ENCODE measurements at regions not wholly inside any gene's neighbourhood (a gene's known extent, or its start where the extent isn't known, plus 50 kb on each side); places are given as distances from the start of the nearest gene placed in this dataset.

DNA sequence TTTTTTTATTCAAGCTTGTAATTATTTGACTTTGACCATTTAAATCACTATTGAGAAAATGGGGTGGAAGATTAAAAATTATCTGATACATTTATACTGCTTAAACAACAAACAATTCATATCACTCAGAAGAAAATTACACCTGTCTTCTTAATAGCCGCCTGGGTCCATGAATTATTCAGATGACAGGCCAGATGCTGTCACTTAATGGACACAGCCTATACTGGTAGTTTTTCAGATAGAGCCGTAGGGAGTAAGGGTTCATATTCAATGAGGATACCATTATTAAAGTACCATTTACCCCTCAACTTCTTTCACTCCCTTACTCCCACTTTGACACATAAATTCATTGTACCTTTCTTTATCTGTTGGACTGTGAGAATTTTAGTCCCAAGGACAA lies 1193.4 kb upstream of the MAP3K7 start:
- no peak overlapping the region for H3K4me3 ChIP-seq (replicated peaks; ENCODE audit: low read depth, low read length)
- DNase-seq (ENCODE audit: extremely low read depth, insufficient read length) = no peak
- H3K27me3 ChIP-seq (replicated peaks; ENCODE audit: control insufficient read depth, insufficient read depth, low read length) = no peaks in the 10 kb centered on the region
- H3K36me3 ChIP-seq (ENCODE audit: control insufficient read depth, insufficient read depth, low read length) = no peaks in the 10 kb centered on the region
- TF ChIP-seq CTCF (IDR thresholded peaks at IDR 0.05; ENCODE audit: insufficient read depth, low read length, poor library complexity, severe bottlenecking) = no peak

DNA sequence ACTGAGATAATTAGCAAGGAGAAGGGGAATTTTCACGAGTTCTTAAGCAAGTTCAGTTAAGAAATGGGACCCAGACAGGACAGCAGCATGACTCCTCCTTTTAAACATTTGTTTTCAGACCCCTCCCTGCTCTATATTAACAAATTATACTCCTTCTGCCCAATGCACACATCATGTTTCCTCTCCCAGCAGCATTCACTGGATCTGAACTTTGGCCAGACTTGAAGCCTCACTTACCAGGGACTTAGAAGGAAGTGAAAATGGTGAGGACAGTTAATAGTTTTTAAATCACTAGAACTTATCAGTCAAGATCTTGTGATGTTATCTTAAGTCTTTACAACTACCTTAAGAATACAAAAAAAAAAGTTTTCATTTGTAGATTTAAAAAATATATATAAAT lies 1174.7 kb upstream of the MAP3K7 start:
- no peaks in the 10 kb centered on the region for H3K36me3 ChIP-seq (ENCODE audit: control insufficient read depth, insufficient read depth, low read length)
- H3K4me3 ChIP-seq (replicated peaks; ENCODE audit: low read depth, low read length) = no peak overlapping the region
- no peak for DNase-seq (ENCODE audit: extremely low read depth, insufficient read length)
- no peaks in the 10 kb centered on the region for H3K27me3 ChIP-seq (replicated peaks; ENCODE audit: control insufficient read depth, insufficient read depth, low read length)
- TF ChIP-seq CTCF (IDR thresholded peaks at IDR 0.05; ENCODE audit: insufficient read depth, low read length, poor library complexity, severe bottlenecking) = no peak

DNA sequence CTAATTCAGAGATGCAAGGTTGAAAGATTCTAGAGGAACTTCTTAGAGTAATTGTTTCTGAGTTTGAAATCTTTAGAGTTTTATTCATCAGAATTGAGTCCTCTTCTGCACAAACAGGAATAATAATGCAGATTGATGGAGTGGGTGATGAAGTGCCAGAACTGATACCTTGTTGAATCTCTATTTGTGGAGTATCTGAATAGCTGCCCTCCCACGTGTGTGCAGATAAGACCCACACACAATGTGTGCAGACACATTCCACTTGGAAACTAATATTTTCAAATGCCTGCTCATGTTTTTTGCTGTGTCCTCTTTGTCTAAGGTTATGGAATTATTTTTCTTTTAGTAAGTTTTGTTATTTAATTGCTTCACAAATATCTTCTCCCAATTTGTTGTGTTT lies 1167.8 kb upstream of the MAP3K7 start:
- no peak for TF ChIP-seq CTCF (IDR thresholded peaks at IDR 0.05; ENCODE audit: insufficient read depth, low read length, poor library complexity, severe bottlenecking)
- no peaks in the 10 kb centered on the region for H3K27me3 ChIP-seq (replicated peaks; ENCODE audit: control insufficient read depth, insufficient read depth, low read length)

DNA sequence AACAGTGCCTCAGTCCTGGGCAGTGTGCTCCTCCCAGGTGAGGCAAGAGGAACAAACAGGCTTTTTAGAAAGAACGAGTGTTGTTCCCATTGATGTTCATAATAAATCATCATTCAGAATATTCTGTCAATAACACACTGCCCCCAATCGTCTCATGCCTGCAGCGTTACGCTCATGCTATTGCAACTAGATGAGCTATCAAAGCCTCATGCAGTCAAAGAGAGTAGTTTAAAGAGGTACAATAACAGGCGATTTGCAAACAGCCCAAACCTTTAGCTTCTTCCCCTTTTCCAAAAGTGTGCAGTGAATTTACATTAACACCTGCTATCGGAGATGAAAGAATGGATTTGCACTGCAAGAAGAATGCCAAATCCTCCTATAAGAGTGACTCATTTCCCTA lies 1164.7 kb upstream of the MAP3K7 start:
- Histone ChIP-seq H3K4me3 (replicated peaks; ENCODE audit: low read depth, low read length) (no peak overlapping the region), H3K36me3 (ENCODE audit: control insufficient read depth, insufficient read depth, low read length) (no peaks in the 10 kb centered on the region), H3K27me3 (replicated peaks; ENCODE audit: control insufficient read depth, insufficient read depth, low read length) (no peaks in the 10 kb centered on the region)
- no peak for DNase-seq (ENCODE audit: extremely low read depth, insufficient read length)
- no peak for TF ChIP-seq CTCF (IDR thresholded peaks at IDR 0.05; ENCODE audit: insufficient read depth, low read length, poor library complexity, severe bottlenecking)

More for the DNA sequence above, 1167.8 kb upstream of the MAP3K7 start:
- DNase-seq (ENCODE audit: extremely low read depth, insufficient read length) = no peak
- Histone ChIP-seq H3K36me3 (ENCODE audit: control insufficient read depth, insufficient read depth, low read length) (no peaks in the 10 kb centered on the region), H3K4me3 (replicated peaks; ENCODE audit: low read depth, low read length) (no peak overlapping the region)

DNA sequence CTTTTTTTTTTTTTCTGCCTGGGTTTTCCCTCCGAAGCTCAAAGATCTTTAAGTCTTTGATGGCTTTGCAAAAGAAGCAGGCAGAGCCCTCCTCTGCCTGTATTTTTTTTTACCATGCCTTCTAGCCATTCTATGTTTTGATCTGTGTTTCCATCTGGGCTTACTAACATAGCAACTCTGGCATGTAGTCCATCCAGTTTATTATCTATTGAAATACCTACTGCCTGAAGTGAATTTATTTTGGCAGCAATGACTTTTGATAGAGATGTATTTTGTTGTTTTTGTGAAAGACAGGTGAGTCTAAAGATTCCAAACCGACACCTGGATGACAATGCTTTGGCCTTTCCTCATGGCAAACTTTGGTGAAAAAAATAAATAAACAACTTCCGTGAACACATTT lies 1157.7 kb upstream of the MAP3K7 start:
- Histone ChIP-seq H3K4me3 (replicated peaks; ENCODE audit: low read depth, low read length) (no peak overlapping the region), H3K27me3 (replicated peaks; ENCODE audit: control insufficient read depth, insufficient read depth, low read length) (no peaks in the 10 kb centered on the region), H3K36me3 (ENCODE audit: control insufficient read depth, insufficient read depth, low read length) (no peaks in the 10 kb centered on the region)
- TF ChIP-seq CTCF (IDR thresholded peaks at IDR 0.05; ENCODE audit: insufficient read depth, low read length, poor library complexity, severe bottlenecking) = no peak
- DNase-seq (ENCODE audit: extremely low read depth, insufficient read length) = no peak

- no peak for TF ChIP-seq CTCF (IDR thresholded peaks at IDR 0.05; ENCODE audit: insufficient read depth, low read length, poor library complexity, severe bottlenecking)
- no peak for DNase-seq (ENCODE audit: extremely low read depth, insufficient read length)
These were observed 1156.9 kb upstream of the MAP3K7 start for GRCh38 chr6:91743756-91744155.

More at GRCh38 chr6:91743756-91744155, 1156.9 kb upstream of the MAP3K7 start:
- Histone ChIP-seq H3K27me3 (replicated peaks; ENCODE audit: control insufficient read depth, insufficient read depth, low read length) (no peaks in the 10 kb centered on the region), H3K4me3 (replicated peaks; ENCODE audit: low read depth, low read length) (no peak overlapping the region), H3K36me3 (ENCODE audit: control insufficient read depth, insufficient read depth, low read length) (no peaks in the 10 kb centered on the region)
